SK-N-MC (cell line): ENCODE measurements at regions not wholly inside any gene's neighbourhood (a gene's known extent, or its start where the extent isn't known, plus 50 kb on each side); places are given as distances from the start of the nearest gene placed in this dataset.

Source experiments
- DNase-seq: peaks from one replicate; pipeline ENCODE4 v3.0.0-alpha.2; 2011; ENCODE audit warnings: low read depth, low spot score
- H3K27ac ChIP-seq: fragments of 200-600 bp; sonication (generic); 2 replicates; pipeline ENCODE4 v1.5.1; 2016; ENCODE audit warnings: mixed run types
- H3K36me3 ChIP-seq: fragments of 200-600 bp; sonication (generic); 2 replicates; pipeline ENCODE4 v1.6.1; 2017; ENCODE audit warnings: antibody characterized with exemption, low read length, mixed read lengths; ENCODE audit not compliant: insufficient read depth
- H3K4me3 ChIP-seq: fragments of 200-600 bp; sonication (generic); 2 replicates; pipeline ENCODE4 v1.5.1; 2016
- H3K9ac ChIP-seq: fragments of 200-600 bp; sonication (generic); 2 replicates; pipeline ENCODE4 v1.8.0; 2017; ENCODE audit warnings: mixed run types, mixed read lengths; ENCODE audit not compliant: insufficient read length
- H3K9me3 ChIP-seq: fragments of 200-600 bp; sonication (generic); 2 replicates; pipeline ENCODE4 v1.6.1; 2017; ENCODE audit warnings: low read depth, mild to moderate bottlenecking, antibody characterized with exemption, low read length, moderate library complexity, mixed read lengths
- EZH2 ChIP-seq: fragments of 200-600 bp; sonication (generic); IDR thresholded peaks from one replicate; pipeline ENCODE4 v1.6.1; 2017; ENCODE audit warnings: antibody characterized with exemption
- FOXP2 ChIP-seq: optimal IDR thresholded peaks from 2 replicates; pipeline ENCODE3; 2011; ENCODE audit warnings: mild to moderate bottlenecking, moderate library complexity; ENCODE audit not compliant: insufficient read depth; ENCODE audit errors: extremely low read length, control extremely low read depth
- POLR2AphosphoS5 ChIP-seq: IDR thresholded peaks from 2 replicates; pipeline ENCODE4 v1.6.1; 2012; ENCODE audit warnings: mild to moderate bottlenecking, low read depth, low read length, borderline replicate concordance

- Histone ChIP-seq H3K9me3 (no peaks in the 10 kb centered on the region), H3K27ac (no peak overlapping the region), H3K9ac (no peak overlapping the region), H3K4me3 (no peak overlapping the region), H3K36me3 (no peaks in the 10 kb centered on the region)
- no peak for DNase-seq
- TF ChIP-seq EZH2 (no peak), POLR2AphosphoS5 (no peak), FOXP2 (no peak)
Measured at GRCh38 chr2:66749566-66749965, 314.6 kb downstream of the MEIS1 start.

DNA sequence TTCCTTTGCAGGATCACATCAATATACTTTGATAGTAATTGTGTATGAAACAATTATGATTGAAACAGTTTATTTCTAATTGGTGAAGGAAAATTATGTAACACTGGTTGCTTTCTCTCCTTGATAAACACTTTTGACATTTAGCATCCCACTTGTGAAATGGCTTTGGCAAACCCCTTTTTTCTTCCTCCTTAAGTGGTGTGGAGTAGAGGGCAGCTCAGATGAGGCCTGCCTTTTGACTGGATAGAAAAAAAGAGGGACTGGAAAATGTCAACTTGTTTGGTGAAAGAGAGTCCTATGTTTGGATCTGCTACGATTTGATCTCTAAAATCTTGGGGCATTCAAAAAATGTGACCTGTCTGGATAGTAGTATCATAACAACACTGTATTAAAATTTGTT is 318.3 kb downstream of the MEIS1 start:
- Histone ChIP-seq H3K9ac (no peak overlapping the region), H3K27ac (no peak overlapping the region), H3K9me3 (no peaks in the 10 kb centered on the region), H3K4me3 (no peak overlapping the region), H3K36me3 (no peaks in the 10 kb centered on the region)
- TF ChIP-seq EZH2 (no peak), POLR2AphosphoS5 (no peak), FOXP2 (no peak)
- no peak for DNase-seq

DNA sequence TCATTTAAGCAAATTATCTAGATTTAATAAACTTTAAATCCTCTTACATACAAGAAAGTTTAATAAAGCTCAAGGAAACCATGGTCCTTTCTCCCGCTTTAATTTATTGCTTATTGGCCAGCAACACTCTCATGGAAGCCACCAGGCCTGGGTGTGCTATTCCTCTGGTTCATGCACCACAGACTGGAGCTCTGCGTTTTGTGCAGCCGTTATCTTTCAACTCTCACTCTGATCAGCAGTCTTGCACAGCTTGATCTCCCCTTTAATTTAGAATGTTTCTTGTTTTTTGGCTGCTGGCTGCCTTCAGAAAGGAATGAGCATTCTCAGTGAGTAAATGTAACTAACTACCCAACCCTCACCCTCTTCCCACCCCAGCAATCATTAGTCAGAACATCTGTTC is 318.7 kb downstream of the MEIS1 start:
- TF ChIP-seq FOXP2 (no peak), EZH2 (no peak), POLR2AphosphoS5 (no peak)
- H3K4me3 ChIP-seq = no peak overlapping the region

GRCh38 chr2:66755974-66756373 is 321.0 kb downstream of the MEIS1 start:
- Histone ChIP-seq H3K9ac (no peak overlapping the region), H3K27ac (no peak overlapping the region), H3K9me3 (no peaks in the 10 kb centered on the region), H3K36me3 (no peaks in the 10 kb centered on the region), H3K4me3 (no peak overlapping the region)
- no peak for DNase-seq
- TF ChIP-seq EZH2 (no peak), POLR2AphosphoS5 (no peak), FOXP2 (no peak)

More for the DNA sequence above, 318.7 kb downstream of the MEIS1 start:
- H3K9me3 ChIP-seq = no peaks in the 10 kb centered on the region
- H3K27ac ChIP-seq = no peak overlapping the region
- no peak for DNase-seq
- H3K9ac ChIP-seq = no peak overlapping the region
- no peaks in the 10 kb centered on the region for H3K36me3 ChIP-seq

- H3K9me3 ChIP-seq = no peaks in the 10 kb centered on the region
- H3K36me3 ChIP-seq = no peaks in the 10 kb centered on the region
- TF ChIP-seq FOXP2 = no peak
- TF ChIP-seq POLR2AphosphoS5 = no peak
- TF ChIP-seq EZH2 = no peak
- no peak for DNase-seq
- H3K27ac ChIP-seq = no peak overlapping the region
- H3K4me3 ChIP-seq = no peak overlapping the region
- H3K9ac ChIP-seq = no peak overlapping the region
Measured at GRCh38 chr2:66761826-66762225, 326.9 kb downstream of the MEIS1 start.

DNA sequence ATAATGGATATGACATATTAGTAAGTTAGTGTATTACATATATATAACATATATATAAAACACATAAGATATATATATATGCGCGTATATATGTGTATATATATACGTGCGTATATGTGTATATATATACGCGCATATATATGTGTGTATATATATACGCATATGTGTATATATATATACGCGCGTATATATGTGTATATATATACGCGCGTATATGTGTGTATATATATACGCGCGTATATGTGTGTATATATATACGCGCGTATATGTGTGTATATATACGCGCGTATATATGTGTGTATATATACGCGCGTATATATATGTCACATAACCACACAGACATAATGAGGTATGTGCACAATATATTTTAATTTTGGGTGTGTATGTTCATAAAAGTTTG is 327.8 kb downstream of the MEIS1 start:
- DNase-seq = no peak
- TF ChIP-seq EZH2 (no peak), POLR2AphosphoS5 (no peak), FOXP2 (no peak)
- Histone ChIP-seq H3K27ac (no peak overlapping the region), H3K36me3 (no peaks in the 10 kb centered on the region), H3K9ac (no peak overlapping the region), H3K4me3 (no peak overlapping the region), H3K9me3 (no peaks in the 10 kb centered on the region)

- DNase-seq = no peak
- no peaks in the 10 kb centered on the region for H3K36me3 ChIP-seq
- no peak overlapping the region for H3K27ac ChIP-seq
- TF ChIP-seq POLR2AphosphoS5 = no peak
- TF ChIP-seq FOXP2 = no peak
- no peak for TF ChIP-seq EZH2
- H3K4me3 ChIP-seq = no peak overlapping the region
- H3K9me3 ChIP-seq = no peaks in the 10 kb centered on the region
- no peak overlapping the region for H3K9ac ChIP-seq
Measured at GRCh38 chr2:66766582-66766981, 331.7 kb downstream of the MEIS1 start.

- DNase-seq = no peak
- no peak overlapping the region for H3K4me3 ChIP-seq
- no peak overlapping the region for H3K27ac ChIP-seq
- no peak for TF ChIP-seq FOXP2
- no peak for TF ChIP-seq POLR2AphosphoS5
- no peak for TF ChIP-seq EZH2
- H3K36me3 ChIP-seq = no peaks in the 10 kb centered on the region
- no peaks in the 10 kb centered on the region for H3K9me3 ChIP-seq
- no peak overlapping the region for H3K9ac ChIP-seq
Measured at GRCh38 chr2:66771359-66771976, 336.5 kb downstream of the MEIS1 start.

GRCh38 chr2:66772618-66773017 is 337.7 kb downstream of the MEIS1 start:
- Histone ChIP-seq H3K9ac (no peak overlapping the region), H3K36me3 (no peaks in the 10 kb centered on the region), H3K27ac (peak overlapping the region; percentile 51), H3K4me3 (no peak overlapping the region), H3K9me3 (no peaks in the 10 kb centered on the region)
- DNase-seq = no peak
- TF ChIP-seq EZH2 (no peak), POLR2AphosphoS5 (no peak), FOXP2 (no peak)
